Jurkat, Clone E6-1 (cell line): ENCODE measurements at regions not wholly inside any gene's neighbourhood (a gene's known extent, or its start where the extent isn't known, plus 50 kb on each side); places are given as distances from the start of the nearest gene placed in this dataset.

Experiments
- DNase-seq: peaks from one replicate; pipeline ENCODE4 v3.0.0-alpha.2; 2011; ENCODE audit warnings: low read depth, low spot score
- H3K4me3 ChIP-seq: 2 replicates; pipeline ENCODE4 v1.5.1; 2011; ENCODE audit warnings: mild to moderate bottlenecking, low read length, control low read depth, moderate library complexity

DNA sequence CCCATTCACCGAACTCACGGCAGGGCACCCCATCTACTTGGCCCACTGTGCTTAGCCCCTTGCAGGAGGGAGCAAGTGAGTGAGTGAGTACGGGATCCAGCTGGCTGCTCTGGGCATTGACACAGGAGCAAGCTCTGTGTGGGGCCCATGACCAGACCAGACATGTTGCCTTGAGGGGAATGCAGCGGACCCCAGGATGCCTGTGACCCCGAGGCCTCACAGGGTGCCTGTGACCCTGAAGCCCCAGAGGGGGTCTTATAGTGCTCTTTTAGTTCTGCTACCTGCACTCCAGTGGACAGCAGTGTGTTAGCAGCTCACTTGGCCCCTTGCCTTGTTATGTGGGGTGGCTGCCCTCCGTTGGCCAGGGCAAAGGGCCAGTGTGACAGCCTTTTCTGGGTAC is 255.8 kb downstream of the ETNK1 start:
- no peak overlapping the region for H3K4me3 ChIP-seq
- no peak for DNase-seq

GRCh38 chr12:22881878-22882385 is 257.0 kb downstream of the ETNK1 start:
- no peak for DNase-seq
- no peak overlapping the region for H3K4me3 ChIP-seq

DNA sequence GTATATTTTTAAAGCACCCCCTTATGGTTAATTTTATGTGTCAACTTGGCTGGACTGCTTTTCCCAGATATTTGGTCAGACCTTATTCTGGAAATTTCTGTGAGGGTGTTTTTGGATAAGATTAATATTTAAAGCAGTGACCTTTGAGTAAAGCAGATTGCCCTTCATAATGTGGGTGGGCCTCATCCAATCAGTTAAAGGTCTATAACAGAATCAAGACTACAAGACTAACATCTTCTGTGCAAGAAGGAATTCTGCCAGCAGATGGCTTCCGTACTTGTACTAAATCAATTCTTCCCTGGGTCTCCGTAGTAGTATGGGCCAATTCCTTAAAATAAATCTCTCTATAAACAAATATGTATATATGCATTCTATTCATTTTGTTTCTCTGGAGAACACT is 257.6 kb downstream of the ETNK1 start:
- no peak for DNase-seq
- no peak overlapping the region for H3K4me3 ChIP-seq

GRCh38 chr12:22893878-22894277 is 268.9 kb downstream of the ETNK1 start:
- no peak overlapping the region for H3K4me3 ChIP-seq
- no peak for DNase-seq

- peak; percentile 3 for DNase-seq
- no peak overlapping the region for H3K4me3 ChIP-seq
Measured at GRCh38 chr12:22899184-22899583, 274.2 kb downstream of the ETNK1 start.

DNA sequence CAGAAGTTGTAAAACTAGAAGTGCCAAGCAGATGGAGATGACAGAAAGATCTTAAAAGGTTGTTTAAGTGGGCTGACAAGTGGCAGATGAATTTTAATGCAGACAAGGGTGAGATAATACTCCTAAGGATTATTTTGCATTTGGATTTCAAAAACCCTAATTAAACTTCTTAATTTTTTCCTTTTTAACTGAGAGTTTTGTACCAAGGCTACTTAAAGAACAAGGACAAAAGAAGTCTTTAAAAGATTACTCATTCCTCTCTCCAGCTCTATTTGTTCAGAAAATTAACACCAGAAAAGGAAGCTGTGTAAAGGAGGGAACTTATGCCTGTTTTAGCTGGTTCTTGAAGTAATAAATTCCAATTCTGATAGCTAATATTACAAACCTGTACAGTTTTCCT is 275.4 kb downstream of the ETNK1 start:
- no peak overlapping the region for H3K4me3 ChIP-seq
- DNase-seq, result no peak

DNA sequence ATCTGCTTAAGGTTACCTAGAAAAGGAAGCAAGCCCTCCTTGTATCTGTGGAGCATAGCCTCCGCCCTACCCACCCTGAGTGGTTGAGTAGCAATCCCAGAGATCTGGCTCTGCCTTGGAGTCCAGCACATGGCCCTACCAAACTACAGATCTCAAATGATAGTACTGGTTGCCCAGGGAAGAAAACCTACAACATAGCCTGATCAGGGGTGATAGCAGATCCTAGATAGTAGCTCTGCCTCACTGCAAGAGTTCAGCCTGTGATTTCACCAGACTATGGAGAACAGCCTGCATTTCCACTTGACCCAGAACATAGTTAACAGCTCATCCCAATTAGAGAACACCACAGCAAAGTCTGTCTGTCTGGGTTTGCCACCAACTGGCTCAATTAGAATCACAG is 279.5 kb downstream of the ETNK1 start:
- no peak overlapping the region for H3K4me3 ChIP-seq
- no peak for DNase-seq

- DNase-seq, result no peak
- H3K4me3 ChIP-seq, result no peak overlapping the region
Measured at GRCh38 chr12:22916241-22916640, 291.3 kb downstream of the ETNK1 start.

DNA sequence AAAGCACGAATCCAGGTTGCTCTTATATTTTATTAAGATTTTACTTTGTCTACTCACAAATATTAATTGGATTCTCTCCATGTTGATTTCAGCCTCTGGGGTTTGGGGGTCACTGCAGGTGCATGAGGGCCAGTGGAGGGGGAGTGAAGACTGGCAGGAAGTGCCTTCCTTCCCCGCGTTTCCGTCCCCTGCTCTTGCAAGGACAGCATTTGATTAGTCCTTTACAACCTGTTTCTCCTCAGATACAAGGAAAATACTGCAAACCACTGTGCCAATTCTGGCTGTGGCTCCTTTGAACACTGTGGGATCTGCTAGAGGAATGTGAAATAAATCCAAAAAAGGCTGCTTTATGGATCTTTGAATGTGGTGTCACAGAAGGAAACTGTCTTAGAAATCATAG is 291.8 kb downstream of the ETNK1 start:
- no peak overlapping the region for H3K4me3 ChIP-seq
- DNase-seq, result no peak

DNA sequence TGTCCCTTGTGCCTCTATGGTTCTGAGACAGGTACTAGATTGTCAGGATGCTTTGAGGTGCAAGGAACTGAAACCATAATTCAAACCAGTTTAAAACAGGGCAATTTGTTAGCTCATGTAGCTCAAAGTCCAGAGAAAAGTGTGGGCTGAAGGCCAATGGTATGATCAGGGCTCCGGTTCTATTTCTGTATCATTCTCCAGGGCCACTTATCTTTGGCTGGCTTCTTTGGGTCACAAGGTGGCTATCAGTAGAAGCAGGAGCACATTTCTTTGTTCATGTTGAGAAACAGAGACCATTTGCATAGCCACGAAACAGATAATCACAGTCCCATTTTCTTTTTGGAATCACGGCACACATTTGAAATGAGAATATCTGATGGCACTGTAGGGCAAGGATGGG is 294.9 kb downstream of the ETNK1 start:
- H3K4me3 ChIP-seq, result no peak overlapping the region
- DNase-seq, result no peak

GRCh38 chr12:22923768-22924167 is 298.8 kb downstream of the ETNK1 start:
- H3K4me3 ChIP-seq, result no peak overlapping the region
- DNase-seq, result no peak

DNA sequence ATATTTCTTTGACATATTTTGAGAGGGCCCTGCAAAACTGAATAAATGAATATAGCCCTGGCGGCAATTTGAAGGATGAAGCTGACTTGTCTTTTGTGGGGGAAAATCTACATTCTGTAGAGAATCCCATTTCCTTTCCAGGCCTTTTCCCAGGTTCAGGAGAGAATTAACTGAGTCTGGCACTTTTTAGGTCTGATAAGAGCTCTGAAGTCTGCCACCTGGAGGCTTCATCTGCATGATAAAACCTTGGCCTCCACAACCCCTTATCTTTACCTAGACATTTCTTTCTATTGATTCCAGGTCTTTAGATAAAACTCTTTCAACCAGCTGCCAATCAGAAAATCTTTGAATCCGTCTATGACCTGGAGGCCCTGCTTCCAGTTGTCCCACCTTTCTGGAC is 299.4 kb downstream of the ETNK1 start:
- no peak for DNase-seq
- no peak overlapping the region for H3K4me3 ChIP-seq

- H3K4me3 ChIP-seq, result no peak overlapping the region
- DNase-seq, result no peak
Measured at GRCh38 chr12:22925623-22926022, 300.7 kb downstream of the ETNK1 start.

- no peak for DNase-seq
- H3K4me3 ChIP-seq, result no peak overlapping the region
Measured at GRCh38 chr12:22932431-22932830, 307.5 kb downstream of the ETNK1 start.

- no peak for DNase-seq
- no peak overlapping the region for H3K4me3 ChIP-seq
Measured at GRCh38 chr12:22935090-22935489, 310.1 kb downstream of the ETNK1 start.

- no peak for DNase-seq
- no peak overlapping the region for H3K4me3 ChIP-seq
Measured at GRCh38 chr12:22935501-22935900, 310.5 kb downstream of the ETNK1 start.

DNA sequence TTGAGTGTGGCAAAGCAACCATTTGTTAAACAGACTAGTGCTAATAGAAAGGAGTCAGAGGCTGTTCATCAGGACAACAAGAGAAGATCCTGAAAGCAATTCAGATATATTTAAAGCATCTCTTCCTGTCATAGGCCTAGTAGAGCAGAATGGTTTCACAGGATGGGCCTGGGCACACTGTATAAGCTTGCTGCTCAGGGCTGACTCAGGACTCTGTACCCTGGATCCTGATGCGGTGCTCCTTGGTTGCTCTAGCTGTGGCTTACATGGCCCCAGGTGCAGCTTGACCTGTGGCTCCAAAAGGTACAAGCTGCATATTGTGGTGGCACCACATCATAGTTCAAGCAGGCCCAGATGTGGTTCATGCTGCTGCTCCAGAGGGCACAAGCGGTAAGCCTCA is 313.4 kb downstream of the ETNK1 start:
- no peak for DNase-seq
- H3K4me3 ChIP-seq, result no peak overlapping the region

DNA sequence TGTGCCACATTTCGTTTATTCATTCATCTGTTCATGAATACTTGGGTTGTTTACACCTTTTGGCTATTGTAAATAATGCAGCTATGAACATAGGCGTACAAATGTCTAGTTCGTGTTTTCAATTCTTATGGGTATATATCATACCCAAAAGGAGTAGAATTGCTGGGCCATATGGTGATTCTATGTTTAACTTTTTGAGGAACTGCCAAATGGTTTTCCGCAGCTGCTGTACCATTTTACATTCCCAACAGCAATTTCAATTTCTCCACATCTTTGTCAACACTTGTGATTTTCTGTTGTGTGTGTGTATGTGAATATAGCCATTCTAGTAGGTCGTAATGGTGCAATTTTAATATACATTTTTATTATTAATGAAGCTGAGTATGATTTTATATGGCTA is 326.2 kb downstream of the ETNK1 start:
- no peak for DNase-seq
- no peak overlapping the region for H3K4me3 ChIP-seq

GRCh38 chr12:22956690-22957089 is 331.7 kb downstream of the ETNK1 start:
- DNase-seq, result no peak
- no peak overlapping the region for H3K4me3 ChIP-seq

DNA sequence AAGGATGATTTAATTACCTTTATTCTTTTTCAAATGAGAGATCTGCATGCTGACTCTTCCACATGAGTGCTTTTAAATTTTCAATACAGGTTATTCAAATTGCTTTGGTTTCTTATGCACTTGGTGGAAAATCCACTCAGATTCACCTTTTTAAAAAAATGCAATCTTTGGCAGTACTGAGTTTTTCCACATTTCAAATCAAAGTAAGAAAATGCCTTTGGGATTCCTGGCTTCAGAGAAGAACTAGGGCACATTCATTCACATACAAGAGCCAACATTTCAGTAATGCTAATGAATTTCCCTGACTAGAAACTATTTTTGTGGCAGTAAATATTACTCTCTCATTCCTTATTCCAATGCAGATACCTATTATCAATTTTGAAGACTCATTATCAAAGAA is 342.2 kb downstream of the ETNK1 start:
- DNase-seq, result no peak
- no peak overlapping the region for H3K4me3 ChIP-seq

DNA sequence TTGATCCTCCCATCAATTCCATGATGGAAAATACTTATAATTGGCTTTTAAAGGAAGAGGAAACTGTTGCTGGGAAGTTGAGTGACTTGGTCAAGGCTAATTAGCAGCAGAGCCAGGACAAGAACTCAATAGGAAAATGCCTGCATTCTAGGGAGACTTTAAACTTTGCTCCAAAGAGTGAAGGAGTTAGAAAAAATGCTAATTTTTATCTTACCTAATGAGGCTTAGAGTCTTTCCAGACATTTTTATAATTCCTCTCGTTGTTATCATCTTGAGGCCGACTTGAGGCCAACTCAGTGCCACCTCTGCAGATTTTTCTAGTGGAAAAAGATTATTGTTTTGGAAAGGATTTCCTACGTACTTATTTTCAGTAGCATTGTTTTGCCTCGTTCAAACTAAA is 344.6 kb downstream of the ETNK1 start:
- DNase-seq, result no peak
- H3K4me3 ChIP-seq, result no peak overlapping the region

GRCh38 chr12:22971247-22971646 is 346.3 kb downstream of the ETNK1 start:
- DNase-seq, result no peak
- H3K4me3 ChIP-seq, result no peak overlapping the region
